ENCODE measurements at regions not wholly inside any gene's neighbourhood (a gene's known extent, or its start where the extent isn't known, plus 50 kb on each side); places are given as distances from the start of the nearest gene placed in this dataset.
"Not testable (repeated sequence)": the region's sequence is repeated elsewhere in the genome, so short reads cannot be mapped to it uniquely, and the experiment has no call there.

GRCh38 chr11:35046681-35047080, 92.3 kb upstream of the CD44 start:
- DNase-seq (ENCODE audit: low read depth in 3 of 3) = no peak

- no peak for DNase-seq (ENCODE audit: low read depth in 3 of 3)
Observed at GRCh38 chr11:35047179-35047578, 91.8 kb upstream of the CD44 start.

DNA sequence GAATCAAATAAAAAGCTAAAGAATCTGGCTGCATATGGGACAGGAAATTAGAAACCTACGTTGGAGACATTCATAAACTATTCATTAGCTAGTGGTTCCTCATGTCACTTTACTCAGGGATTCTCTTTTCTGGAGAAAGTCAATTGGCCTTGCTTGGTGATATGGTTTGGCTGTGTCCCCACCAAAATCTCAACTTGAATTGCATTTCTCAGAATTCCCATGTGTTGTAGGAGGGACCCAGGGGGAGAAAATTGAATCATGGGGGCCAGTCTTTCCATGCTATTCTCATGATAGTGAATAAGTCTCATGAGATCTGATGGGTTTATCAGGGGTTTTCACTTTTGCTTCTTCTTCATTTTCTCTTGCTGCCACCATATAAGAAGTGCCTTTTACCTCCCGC, 91.2 kb upstream of the CD44 start:
- DNase-seq (ENCODE audit: low read depth in 3 of 3) = no peak

- not testable (repeated sequence) for DNase-seq (ENCODE audit: low read depth in 3 of 3)
Observed at GRCh38 chr11:35048346-35048745, 90.6 kb upstream of the CD44 start.

- no peak for DNase-seq (ENCODE audit: low read depth in 3 of 3)
Observed at GRCh38 chr11:35049859-35050531, 89.0 kb upstream of the CD44 start.

GRCh38 chr11:35050541-35050995, 88.4 kb upstream of the CD44 start:
- no peak for DNase-seq (ENCODE audit: low read depth in 3 of 3)

DNA sequence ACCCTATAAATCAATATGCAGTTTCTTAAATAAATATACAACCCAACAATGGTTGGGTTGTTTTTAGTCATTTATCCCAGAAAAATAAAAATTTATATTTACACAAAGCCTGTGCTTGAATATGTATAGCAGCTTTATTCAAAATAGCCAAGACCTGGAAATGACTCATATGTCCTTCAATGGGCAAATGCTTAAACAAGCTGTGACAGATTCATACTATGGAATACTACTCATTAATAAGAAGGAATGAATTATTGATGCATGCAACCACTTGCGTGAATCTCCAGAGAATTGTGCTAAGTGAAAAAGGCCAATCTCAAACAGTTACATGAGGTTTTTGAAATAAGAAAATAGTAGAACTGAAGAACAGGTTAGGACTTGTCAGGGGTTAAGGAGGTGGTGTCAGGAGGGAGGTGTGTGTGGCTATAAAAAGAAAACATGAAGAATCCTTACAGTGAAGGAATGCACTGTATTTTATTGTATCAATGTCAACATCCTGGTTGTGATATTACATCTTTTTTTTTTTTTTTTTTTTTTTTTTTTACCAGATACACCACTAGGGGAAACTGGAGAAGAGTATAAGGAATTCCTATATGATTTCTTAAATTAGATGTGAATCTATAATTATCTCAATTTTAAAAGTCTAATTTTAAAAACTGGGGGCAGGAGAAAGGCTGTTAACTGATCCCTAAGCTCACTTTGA, 82.4 kb upstream of the CD44 start:
- no peak for DNase-seq (ENCODE audit: low read depth in 3 of 3)

GRCh38 chr11:35057926-35058668, 80.9 kb upstream of the CD44 start:
- DNase-seq (ENCODE audit: low read depth in 3 of 3) = no peak

DNA sequence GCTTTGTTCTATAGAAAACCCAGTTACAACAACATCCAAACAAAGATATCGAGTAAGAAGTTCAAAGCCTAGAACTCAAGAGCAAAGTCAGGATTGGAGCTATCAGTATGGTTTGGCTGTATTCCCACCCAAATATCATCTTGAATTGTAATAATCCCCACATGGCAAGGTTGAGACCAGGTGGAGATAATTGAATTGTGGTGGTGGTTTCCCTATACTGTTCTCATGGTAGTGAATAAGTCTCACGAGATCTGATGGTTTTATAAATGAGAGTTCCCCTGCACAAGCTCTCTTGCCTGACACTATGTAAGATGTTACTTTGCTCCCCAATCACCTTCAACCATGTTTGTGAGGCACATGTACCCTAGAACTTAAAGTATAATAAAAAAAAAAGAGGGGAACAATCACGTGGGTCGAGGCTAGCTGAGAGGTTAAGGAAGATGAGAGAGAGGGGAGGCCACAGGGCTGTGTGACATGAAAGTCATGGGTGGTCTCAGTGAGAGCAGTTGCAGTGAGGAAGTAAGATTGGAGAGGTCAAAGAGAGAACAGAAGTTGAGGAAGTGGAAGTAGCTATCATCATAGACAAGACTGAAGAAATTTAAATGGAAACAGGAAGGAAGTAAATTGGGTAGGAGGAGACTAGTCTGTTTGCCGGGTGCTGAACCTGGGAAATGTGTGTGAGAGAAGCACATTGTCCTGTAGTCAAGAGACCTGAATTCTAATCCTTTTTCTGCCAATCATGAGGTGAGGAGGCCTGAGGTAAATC, 80.1 kb upstream of the CD44 start:
- DNase-seq (ENCODE audit: low read depth in 3 of 3) = no peak

DNA sequence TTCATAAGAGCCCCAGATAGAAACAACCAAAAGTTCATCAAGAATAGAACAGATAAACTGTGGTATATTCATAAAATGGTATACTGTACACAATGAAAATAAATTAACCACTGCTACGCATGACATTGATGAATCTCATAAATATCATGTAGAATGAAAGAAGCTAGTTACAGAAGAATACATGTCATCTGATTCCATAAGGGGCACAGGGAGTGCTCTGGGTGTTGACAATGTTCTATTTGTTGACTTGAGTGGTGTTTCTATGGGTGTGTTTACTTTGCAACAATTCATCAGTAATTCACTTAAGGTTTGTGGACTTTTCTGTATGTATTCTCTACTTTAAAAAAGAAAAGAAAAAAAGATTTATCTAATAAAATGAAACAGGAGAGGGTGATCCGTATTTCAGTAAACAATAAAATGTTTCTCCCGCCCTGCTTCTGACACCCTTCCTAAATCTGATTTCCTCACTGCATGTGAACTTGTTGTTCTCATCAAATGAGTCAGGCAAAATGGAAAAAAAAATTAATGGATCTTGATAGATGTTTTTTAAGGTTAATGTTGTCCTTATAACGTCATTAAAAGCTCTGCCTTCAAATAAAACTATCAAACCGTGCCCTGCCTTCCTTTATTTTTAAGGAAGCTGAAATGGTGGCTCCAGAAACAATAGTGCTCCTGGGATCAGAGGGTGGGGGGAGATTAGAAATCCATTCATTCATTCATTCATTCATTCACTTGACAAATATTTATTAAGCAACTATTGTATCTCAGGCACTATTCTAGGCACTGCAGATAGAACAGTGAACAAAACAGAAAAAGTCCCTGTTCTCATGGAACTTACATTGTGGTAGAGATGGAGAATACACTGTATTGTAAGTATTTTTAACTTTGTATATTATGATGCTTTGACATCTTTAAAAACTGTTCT, 77.2 kb upstream of the CD44 start:
- no peak for DNase-seq (ENCODE audit: low read depth in 3 of 3)

DNA sequence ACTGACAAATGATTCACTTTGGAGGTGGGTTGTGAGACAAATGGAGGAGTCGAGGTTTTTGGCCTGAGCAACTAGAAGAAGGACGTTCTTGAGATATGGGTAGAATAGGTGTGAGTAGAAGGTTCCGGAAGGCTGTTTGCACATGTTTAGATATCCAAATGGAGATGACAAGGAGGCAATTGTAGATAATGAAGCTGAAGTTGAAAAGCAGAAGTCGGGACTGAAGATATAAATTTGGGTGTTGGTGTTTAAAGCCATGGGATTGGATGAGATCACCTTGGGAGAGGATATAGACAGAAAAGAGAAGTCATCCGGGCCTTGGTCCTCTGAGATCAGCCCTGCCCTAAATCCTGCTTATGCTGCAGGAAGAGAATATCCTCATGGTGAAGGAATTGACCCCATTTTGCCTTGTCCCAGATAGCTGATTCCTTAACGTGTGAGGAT, 75.5 kb upstream of the CD44 start:
- DNase-seq (ENCODE audit: low read depth in 3 of 3) = no peak

GRCh38 chr11:35064114-35064800, 74.7 kb upstream of the CD44 start:
- no peak for DNase-seq (ENCODE audit: low read depth in 3 of 3)

DNA sequence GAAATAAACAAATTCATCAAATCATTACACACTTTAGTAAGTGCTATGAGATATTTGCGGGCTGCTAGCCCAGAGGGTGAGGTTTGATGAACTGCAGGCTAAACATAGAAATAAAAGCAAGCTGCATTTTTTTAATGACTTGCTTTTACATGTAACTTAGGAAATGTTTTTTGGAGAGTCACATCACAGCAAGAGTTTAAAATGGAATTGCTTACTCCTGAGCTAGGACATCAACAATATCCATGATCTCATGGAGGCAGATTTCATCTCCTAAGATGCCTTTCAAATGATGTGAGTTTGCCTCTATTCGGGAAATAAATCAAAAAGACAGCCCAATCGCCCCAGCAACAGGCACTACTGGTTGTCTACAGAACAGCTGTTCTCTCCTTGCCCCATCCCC, 73.4 kb upstream of the CD44 start:
- DNase-seq (ENCODE audit: low read depth in 3 of 3) = no peak

DNA sequence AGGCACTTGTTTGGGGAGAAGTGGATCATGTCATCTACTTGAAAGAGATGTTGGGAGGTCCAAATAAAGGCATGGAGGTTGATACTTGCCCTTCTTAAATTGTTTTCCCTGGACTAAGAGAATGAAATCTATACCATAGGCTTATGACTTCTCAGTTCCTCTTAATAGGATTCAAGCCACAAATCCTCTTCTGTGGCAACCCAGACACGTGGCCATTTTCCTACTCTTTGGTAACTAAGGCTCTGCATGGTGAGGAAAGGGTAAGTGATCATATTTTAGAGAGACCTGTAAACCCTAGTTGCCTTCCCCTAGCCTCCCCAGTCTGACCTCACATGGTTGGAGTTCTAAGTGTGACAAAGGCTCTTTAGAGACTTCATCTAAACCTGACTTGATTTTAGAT, 72.9 kb upstream of the CD44 start:
- DNase-seq (ENCODE audit: low read depth in 3 of 3) = no peak

- DNase-seq (ENCODE audit: low read depth in 3 of 3) = no peak
Observed at GRCh38 chr11:35066783-35067423, 72.1 kb upstream of the CD44 start.

- DNase-seq (ENCODE audit: low read depth in 3 of 3) = no peak
Observed at GRCh38 chr11:35071722-35072121, 67.2 kb upstream of the CD44 start.

GRCh38 chr11:35073691-35074419, 65.1 kb upstream of the CD44 start:
- DNase-seq (ENCODE audit: low read depth in 3 of 3) = no peak

DNA sequence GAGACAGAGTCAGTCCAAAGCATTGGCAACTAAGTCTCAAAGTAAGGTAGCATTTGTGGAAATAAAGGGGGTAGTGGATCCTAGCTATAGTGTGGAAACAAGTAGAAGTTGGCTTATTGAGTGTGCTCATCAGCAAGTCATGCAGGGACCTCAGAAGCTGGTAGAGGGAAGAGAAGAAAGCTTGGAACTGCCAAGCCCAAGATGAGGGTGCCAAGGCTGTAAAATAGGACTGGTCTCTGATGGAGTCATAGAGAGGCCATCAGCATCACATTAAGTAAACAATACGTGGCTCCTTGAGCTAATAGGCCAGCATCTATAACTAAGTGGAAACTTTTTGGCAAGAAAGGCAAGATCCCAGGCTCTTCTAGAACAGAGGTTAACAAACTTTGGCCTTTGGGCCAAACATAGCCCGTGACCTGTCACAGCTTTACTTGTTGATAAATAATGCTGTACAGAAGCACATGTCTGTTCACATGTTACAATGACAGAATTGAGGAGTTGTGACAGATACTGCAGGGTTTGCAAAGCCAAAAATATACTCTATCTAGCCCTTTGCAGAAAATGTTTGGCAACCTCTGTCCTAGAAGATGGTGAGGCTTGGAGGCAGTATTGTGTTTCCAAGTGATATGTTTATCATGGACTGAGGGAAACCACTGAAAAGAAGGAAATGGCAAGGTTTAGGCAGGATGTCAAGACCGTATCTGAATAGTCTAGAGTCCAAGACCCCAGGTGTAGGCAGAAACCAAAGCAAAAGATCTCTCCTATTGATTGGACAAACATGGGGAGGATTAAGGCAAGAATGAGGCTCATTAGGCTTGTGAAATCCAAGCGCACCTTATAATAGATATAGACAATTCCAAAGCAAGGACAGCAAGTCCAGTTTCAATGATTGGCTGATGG, 62.5 kb upstream of the CD44 start:
- no peak for DNase-seq (ENCODE audit: low read depth in 3 of 3)

Data from stimulated activated CD4-positive, alpha-beta T cell treated with anti-CD3 and anti-CD28 coated beads, TNF-alpha, amount 100 ng/mL, for 4 hours (primary cell).